MM.1S (cell line): ENCODE measurements at regions not wholly inside any gene's neighbourhood (a gene's known extent, or its start where the extent isn't known, plus 50 kb on each side); places are given as distances from the start of the nearest gene placed in this dataset.

Experiments
- DNase-seq: peaks from one replicate; pipeline ENCODE4 v3.0.0-alpha.2; 2015
- H2AFZ ChIP-seq: fragments of 300-600 bp; sonication (generic); 2 replicates; pipeline ENCODE4 v1.6.0; 2016; ENCODE audit warnings: antibody characterized with exemption, low read length
- H3F3A ChIP-seq: fragments of 300-600 bp; sonication (generic); 2 replicates; pipeline ENCODE4 v1.6.1; 2016; ENCODE audit warnings: mild to moderate bottlenecking, antibody characterized with exemption, low read length, moderate library complexity, mixed read lengths; ENCODE audit not compliant: insufficient read depth
- H3K27ac ChIP-seq: fragments of 300-600 bp; sonication (generic); 2 replicates; pipeline ENCODE4 v1.5.1; 2016; ENCODE audit warnings: mild to moderate bottlenecking, low read length
- H3K27me3 ChIP-seq: fragments of 300-600 bp; sonication (generic); replicated peaks from 2 replicates; pipeline ENCODE4 v1.6.0; 2016; ENCODE audit warnings: low read length; ENCODE audit not compliant: insufficient read depth
- H3K36me3 ChIP-seq: fragments of 300-600 bp; sonication (generic); replicated peaks from 2 replicates; pipeline ENCODE4 v1.6.1; 2016; ENCODE audit warnings: mild to moderate bottlenecking, low read length, mixed read lengths; ENCODE audit not compliant: insufficient read depth
- H3K4me1 ChIP-seq: fragments of 300-600 bp; sonication (generic); 2 replicates; pipeline ENCODE4 v1.6.1; 2016; ENCODE audit warnings: low read length, mixed read lengths
- H3K4me2 ChIP-seq: fragments of 300-600 bp; sonication (generic); 2 replicates; pipeline ENCODE4 v1.6.0; 2016; ENCODE audit warnings: low read depth, low read length
- H3K4me3 ChIP-seq: fragments of 300-600 bp; sonication (generic); 2 replicates; pipeline ENCODE4 v1.5.1; 2016; ENCODE audit warnings: low read length, mixed read lengths
- H3K79me2 ChIP-seq: fragments of 300-600 bp; sonication (generic); 2 replicates; pipeline ENCODE4 v1.6.1; 2016; ENCODE audit warnings: mixed run types, low read length, mixed read lengths
- H3K9ac ChIP-seq: fragments of 300-600 bp; sonication (generic); 2 replicates; pipeline ENCODE4 v1.6.1; 2016; ENCODE audit warnings: low read length, mixed read lengths
- H3K9me2 ChIP-seq: fragments of 300-600 bp; sonication (generic); replicated peaks from 2 replicates; pipeline ENCODE4 v1.6.1; 2016; ENCODE audit warnings: mild to moderate bottlenecking, low read length, mixed read lengths; ENCODE audit not compliant: insufficient read depth
- H3K9me3 ChIP-seq: fragments of 300-600 bp; sonication (generic); replicated peaks from 2 replicates; pipeline ENCODE4 v1.6.1; 2016; ENCODE audit warnings: mild to moderate bottlenecking, low read length, mixed read lengths; ENCODE audit not compliant: insufficient read depth
- H4K20me1 ChIP-seq: fragments of 300-600 bp; sonication (generic); 2 replicates; pipeline ENCODE4 v1.6.1; 2016; ENCODE audit warnings: mild to moderate bottlenecking, low read length, moderate library complexity, mixed read lengths; ENCODE audit not compliant: insufficient read depth
- EZH2 ChIP-seq: fragments of 300-600 bp; sonication (generic); optimal IDR thresholded peaks from 2 replicates; pipeline ENCODE3; 2017; ENCODE audit warnings: low read depth, mild to moderate bottlenecking, antibody characterized with exemption, low read length, mixed read lengths
- EZH2phosphoT487 ChIP-seq: fragments of 300-600 bp; sonication (generic); IDR thresholded peaks from 2 replicates; pipeline ENCODE4 v1.6.1; 2018; ENCODE audit warnings: antibody characterized with exemption, low read length
- TF ChIP-seq, protein P1 (sequence below): fragments of 300-600 bp; sonication (generic); IDR thresholded peaks from 2 replicates; pipeline ENCODE4 v1.5.1; 2016; ENCODE audit warnings: antibody characterized with exemption, low read length, mixed read lengths

DNA sequence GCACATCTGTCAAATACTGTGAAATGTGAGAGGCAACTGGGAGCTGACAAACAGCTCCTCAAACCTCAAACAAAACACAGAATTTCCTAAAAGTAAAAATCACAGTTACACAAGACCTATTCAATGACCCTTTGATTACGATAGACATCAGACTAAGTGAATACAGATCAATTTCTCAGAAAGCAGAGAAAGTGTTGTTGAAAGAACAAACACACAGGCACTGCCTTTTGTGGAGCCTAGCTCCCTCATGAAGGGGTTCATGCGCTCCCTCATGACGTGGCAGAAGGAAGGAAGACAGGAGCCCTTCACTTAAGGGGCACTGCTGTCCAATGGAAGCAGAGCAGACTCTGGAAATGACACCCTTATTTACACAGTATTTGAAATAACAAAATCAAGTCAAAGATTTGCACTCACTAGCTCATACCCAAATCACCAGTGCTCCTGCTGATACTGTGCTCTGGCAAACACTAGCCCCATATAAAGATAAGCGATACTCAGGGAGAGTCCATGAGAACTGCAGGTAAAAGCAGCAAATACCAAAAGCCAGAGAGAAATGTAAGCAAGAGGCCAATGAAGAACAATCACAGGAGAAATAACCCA, 144.9 kb downstream of the KLF12 start:
- no peak for DNase-seq
- no peaks in the 10 kb centered on the region for H3K9me2 ChIP-seq
- no peak overlapping the region for H3K27ac ChIP-seq
- TF ChIP-seq EZH2phosphoT487 (no peak), EZH2 (no peak)
- TF ChIP-seq, protein P1, sequence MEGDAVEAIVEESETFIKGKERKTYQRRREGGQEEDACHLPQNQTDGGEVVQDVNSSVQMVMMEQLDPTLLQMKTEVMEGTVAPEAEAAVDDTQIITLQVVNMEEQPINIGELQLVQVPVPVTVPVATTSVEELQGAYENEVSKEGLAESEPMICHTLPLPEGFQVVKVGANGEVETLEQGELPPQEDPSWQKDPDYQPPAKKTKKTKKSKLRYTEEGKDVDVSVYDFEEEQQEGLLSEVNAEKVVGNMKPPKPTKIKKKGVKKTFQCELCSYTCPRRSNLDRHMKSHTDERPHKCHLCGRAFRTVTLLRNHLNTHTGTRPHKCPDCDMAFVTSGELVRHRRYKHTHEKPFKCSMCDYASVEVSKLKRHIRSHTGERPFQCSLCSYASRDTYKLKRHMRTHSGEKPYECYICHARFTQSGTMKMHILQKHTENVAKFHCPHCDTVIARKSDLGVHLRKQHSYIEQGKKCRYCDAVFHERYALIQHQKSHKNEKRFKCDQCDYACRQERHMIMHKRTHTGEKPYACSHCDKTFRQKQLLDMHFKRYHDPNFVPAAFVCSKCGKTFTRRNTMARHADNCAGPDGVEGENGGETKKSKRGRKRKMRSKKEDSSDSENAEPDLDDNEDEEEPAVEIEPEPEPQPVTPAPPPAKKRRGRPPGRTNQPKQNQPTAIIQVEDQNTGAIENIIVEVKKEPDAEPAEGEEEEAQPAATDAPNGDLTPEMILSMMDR, result no peak
- no peaks in the 10 kb centered on the region for H3K27me3 ChIP-seq
- H3F3A ChIP-seq, result no peaks in the 10 kb centered on the region
- no peaks in the 10 kb centered on the region for H3K4me1 ChIP-seq
- H3K4me3 ChIP-seq, result no peak overlapping the region
- no peaks in the 10 kb centered on the region for H3K36me3 ChIP-seq
- H3K79me2 ChIP-seq, result peaks cover 11% of the 10 kb centered on the region; the same call in 1 of the 2 replicates
- H3K9ac ChIP-seq, result no peak overlapping the region
- H3K9me3 ChIP-seq, result no peaks in the 10 kb centered on the region
- H4K20me1 ChIP-seq, result no peaks in the 10 kb centered on the region
- H3K4me2 ChIP-seq, result no peak overlapping the region
- no peak overlapping the region for H2AFZ ChIP-seq

- Histone ChIP-seq H3K4me2 (no peak overlapping the region), H3K9me3 (no peaks in the 10 kb centered on the region), H3K79me2 (peaks cover 11% of the 10 kb centered on the region; the same call in 1 of the 2 replicates), H3K4me1 (no peaks in the 10 kb centered on the region), H3K9me2 (no peaks in the 10 kb centered on the region), H3K4me3 (no peak overlapping the region), H4K20me1 (no peaks in the 10 kb centered on the region), H3K27me3 (no peaks in the 10 kb centered on the region), H3K27ac (no peak overlapping the region), H3F3A (no peaks in the 10 kb centered on the region), H3K9ac (no peak overlapping the region), H2AFZ (no peak overlapping the region), H3K36me3 (no peaks in the 10 kb centered on the region)
- TF ChIP-seq EZH2 (no peak), EZH2phosphoT487 (no peak)
- TF ChIP-seq, protein P1, result no peak
- no peak for DNase-seq
These were observed 145.7 kb downstream of the KLF12 start for GRCh38 chr13:73988461-73988860.

GRCh38 chr13:73987618-73988017, 146.6 kb downstream of the KLF12 start:
- H3K4me2 ChIP-seq, result no peak overlapping the region
- no peak overlapping the region for H2AFZ ChIP-seq
- H3K9me3 ChIP-seq, result no peaks in the 10 kb centered on the region
- H3K27me3 ChIP-seq, result no peaks in the 10 kb centered on the region
- no peak overlapping the region for H3K27ac ChIP-seq
- no peak for DNase-seq
- H3K4me3 ChIP-seq, result no peak overlapping the region
- TF ChIP-seq EZH2phosphoT487 (no peak), EZH2 (no peak)
- TF ChIP-seq, protein P1, result no peak
- H3K79me2 ChIP-seq, result peaks cover 11% of the 10 kb centered on the region; the same call in 1 of the 2 replicates
- H3F3A ChIP-seq, result no peaks in the 10 kb centered on the region
- H3K4me1 ChIP-seq, result no peaks in the 10 kb centered on the region
- no peak overlapping the region for H3K9ac ChIP-seq
- H3K9me2 ChIP-seq, result no peaks in the 10 kb centered on the region
- no peaks in the 10 kb centered on the region for H4K20me1 ChIP-seq
- H3K36me3 ChIP-seq, result no peaks in the 10 kb centered on the region
